ENCODE measurements at regions not wholly inside any gene's neighbourhood (a gene's known extent, or its start where the extent isn't known, plus 50 kb on each side); places are given as distances from the start of the nearest gene placed in this dataset.
"Not testable (repeated sequence)": the region's sequence is repeated elsewhere in the genome, so short reads cannot be mapped to it uniquely, and the experiment has no call there.

- Histone ChIP-seq H3K27ac (ENCODE audit: low read length) (no peak overlapping the region), H3K27me3 (ENCODE audit: insufficient read depth, low read depth, low read length) (no peaks in the 10 kb centered on the region), H3K4me3 (ENCODE audit: low read length) (no peak overlapping the region), H3F3A (ENCODE audit: insufficient read depth, low read length, poor library complexity, severe bottlenecking) (no peaks in the 10 kb centered on the region), H3K9me3 (ENCODE audit: low read length) (no peaks in the 10 kb centered on the region), H2AFZ (ENCODE audit: low read depth, low read length) (no peak overlapping the region), H3K79me2 (replicated peaks; ENCODE audit: insufficient read depth, low read length) (no peaks in the 10 kb centered on the region), H3K9ac (ENCODE audit: low read length) (no peak overlapping the region), H3K4me2 (ENCODE audit: low read length) (no peak overlapping the region), H4K20me1 (ENCODE audit: insufficient read depth) (no peaks in the 10 kb centered on the region), H3K9me2 (ENCODE audit: insufficient read depth, low read length) (no peaks in the 10 kb centered on the region), H3K36me3 (ENCODE audit: insufficient read depth, low read length) (no peaks in the 10 kb centered on the region)
- TF ChIP-seq MXI1 (conservative IDR thresholded peaks at IDR 0.05; ENCODE audit: poor library complexity, severe bottlenecking) (no peak), REST (IDR thresholded peaks at IDR 0.05; ENCODE audit: borderline replicate concordance) (no peak), EZH2 (IDR thresholded peaks at IDR 0.05; ENCODE audit: borderline replicate concordance, insufficient read depth, low read length, poor library complexity, severe bottlenecking) (no peak), POLR2AphosphoS5 (IDR thresholded peaks at IDR 0.05) (no peak), RAD21 (conservative IDR thresholded peaks at IDR 0.05) (no peak)
Observed at GRCh38 chr1:67551375-67551774, 121.2 kb upstream of the SERBP1 start.

- TF ChIP-seq REST (IDR thresholded peaks at IDR 0.05; ENCODE audit: borderline replicate concordance) (no peak), RAD21 (conservative IDR thresholded peaks at IDR 0.05) (no peak), EZH2 (IDR thresholded peaks at IDR 0.05; ENCODE audit: borderline replicate concordance, insufficient read depth, low read length, poor library complexity, severe bottlenecking) (no peak), CTCF (IDR thresholded peaks at IDR 0.05; ENCODE audit: poor library complexity, severe bottlenecking) (no peak), MXI1 (conservative IDR thresholded peaks at IDR 0.05; ENCODE audit: poor library complexity, severe bottlenecking) (no peak), POLR2AphosphoS5 (IDR thresholded peaks at IDR 0.05) (no peak), TAF1 (IDR thresholded peaks at IDR 0.05; ENCODE audit: low read depth) (no peak), EP300 (conservative IDR thresholded peaks at IDR 0.05; ENCODE audit: poor library complexity, severe bottlenecking) (no peak), SMC3 (conservative IDR thresholded peaks at IDR 0.05; ENCODE audit: poor library complexity) (no peak)
- Histone ChIP-seq H3K9me2 (ENCODE audit: insufficient read depth, low read length) (no peaks in the 10 kb centered on the region), H3K27ac (ENCODE audit: low read length) (no peak overlapping the region), H3K27me3 (ENCODE audit: insufficient read depth, low read depth, low read length) (no peaks in the 10 kb centered on the region), H3K9ac (ENCODE audit: low read length) (no peak overlapping the region), H3K4me2 (ENCODE audit: low read length) (no peak overlapping the region), H3F3A (ENCODE audit: insufficient read depth, low read length, poor library complexity, severe bottlenecking) (no peaks in the 10 kb centered on the region), H2AFZ (ENCODE audit: low read depth, low read length) (no peak overlapping the region), H3K36me3 (ENCODE audit: insufficient read depth, low read length) (no peaks in the 10 kb centered on the region), H3K4me3 (ENCODE audit: low read length) (no peak overlapping the region), H3K9me3 (ENCODE audit: low read length) (no peaks in the 10 kb centered on the region), H3K79me2 (replicated peaks; ENCODE audit: insufficient read depth, low read length) (no peaks in the 10 kb centered on the region), H4K20me1 (ENCODE audit: insufficient read depth) (no peaks in the 10 kb centered on the region)
Observed at GRCh38 chr1:67552336-67552759, 122.1 kb upstream of the SERBP1 start.

GRCh38 chr1:67554204-67554603 is 124.0 kb upstream of the SERBP1 start:
- not testable (repeated sequence) for H3K9ac ChIP-seq (ENCODE audit: low read length); H3K36me3 ChIP-seq (ENCODE audit: insufficient read depth, low read length); H3K79me2 ChIP-seq (replicated peaks; ENCODE audit: insufficient read depth, low read length); H3K4me2 ChIP-seq (ENCODE audit: low read length); H3K27ac ChIP-seq (ENCODE audit: low read length); H3K4me3 ChIP-seq (ENCODE audit: low read length); H3F3A ChIP-seq (ENCODE audit: insufficient read depth, low read length, poor library complexity, severe bottlenecking); H2AFZ ChIP-seq (ENCODE audit: low read depth, low read length); H4K20me1 ChIP-seq (ENCODE audit: insufficient read depth); H3K9me3 ChIP-seq (ENCODE audit: low read length); H3K9me2 ChIP-seq (ENCODE audit: insufficient read depth, low read length); H3K27me3 ChIP-seq (ENCODE audit: insufficient read depth, low read depth, low read length)

All from neural cell (in vitro differentiated cells).